ENCODE measurements at regions not wholly inside any gene's neighbourhood (a gene's known extent, or its start where the extent isn't known, plus 50 kb on each side); places are given as distances from the start of the nearest gene placed in this dataset.

DNA sequence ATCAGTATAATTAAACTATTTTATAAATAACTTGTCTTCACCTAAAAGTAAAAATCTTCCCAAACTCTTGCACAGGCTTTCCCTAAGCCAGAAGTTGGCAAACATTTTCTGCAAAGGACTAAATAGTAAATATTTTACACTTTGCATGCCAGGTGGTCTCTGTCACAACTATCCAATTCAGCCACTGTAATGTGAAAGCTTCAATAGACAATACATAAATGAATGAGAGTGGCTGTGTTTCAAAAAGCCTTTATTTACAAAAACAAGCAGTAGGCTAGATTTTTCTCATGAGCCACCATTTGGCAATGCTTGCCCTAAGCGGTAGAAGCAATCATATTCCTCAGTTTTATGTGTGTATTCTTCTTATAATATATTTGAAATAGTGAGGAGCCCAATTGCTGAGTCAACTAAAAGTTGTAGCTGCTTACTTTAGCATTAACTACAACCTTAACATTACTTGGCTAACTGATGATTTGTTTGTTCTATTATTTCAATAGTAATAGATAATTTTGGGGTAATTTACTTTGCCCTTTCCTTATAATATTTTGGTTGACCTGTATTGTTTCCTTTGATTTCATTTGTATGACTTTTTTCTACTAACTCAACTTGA is 236.0 kb upstream of the SYT1 start:
- Histone ChIP-seq H2AFZ (ENCODE audit: low read length) (no peak overlapping the region), H3K4me3 (ENCODE audit: low read length, poor library complexity, severe bottlenecking) (no peak overlapping the region), H3K4me2 (ENCODE audit: low read depth, low read length, poor library complexity, severe bottlenecking) (no peak overlapping the region), H3K9ac (ENCODE audit: low read depth, low read length, poor library complexity, severe bottlenecking) (no peak overlapping the region), H4K20me1 (ENCODE audit: insufficient read depth, low read length, poor library complexity, severe bottlenecking) (no peaks in the 10 kb centered on the region), H3K9me3 (ENCODE audit: insufficient read depth, low read depth, low read length) (no peaks in the 10 kb centered on the region), H3K4me1 (ENCODE audit: insufficient read depth, low read length, poor library complexity, severe bottlenecking) (no peaks in the 10 kb centered on the region), H3K9me2 (replicated peaks; ENCODE audit: low read depth, low read length) (no peaks in the 10 kb centered on the region), H3K27me3 (ENCODE audit: insufficient read depth, low read length, poor library complexity, severe bottlenecking) (no peaks in the 10 kb centered on the region), H3F3A (ENCODE audit: low read depth) (no peaks in the 10 kb centered on the region), H3K36me3 (ENCODE audit: insufficient read depth, low read length) (no peaks in the 10 kb centered on the region), H3K79me2 (ENCODE audit: insufficient read depth, low read length) (no peaks in the 10 kb centered on the region)
- TF ChIP-seq, protein P1, sequence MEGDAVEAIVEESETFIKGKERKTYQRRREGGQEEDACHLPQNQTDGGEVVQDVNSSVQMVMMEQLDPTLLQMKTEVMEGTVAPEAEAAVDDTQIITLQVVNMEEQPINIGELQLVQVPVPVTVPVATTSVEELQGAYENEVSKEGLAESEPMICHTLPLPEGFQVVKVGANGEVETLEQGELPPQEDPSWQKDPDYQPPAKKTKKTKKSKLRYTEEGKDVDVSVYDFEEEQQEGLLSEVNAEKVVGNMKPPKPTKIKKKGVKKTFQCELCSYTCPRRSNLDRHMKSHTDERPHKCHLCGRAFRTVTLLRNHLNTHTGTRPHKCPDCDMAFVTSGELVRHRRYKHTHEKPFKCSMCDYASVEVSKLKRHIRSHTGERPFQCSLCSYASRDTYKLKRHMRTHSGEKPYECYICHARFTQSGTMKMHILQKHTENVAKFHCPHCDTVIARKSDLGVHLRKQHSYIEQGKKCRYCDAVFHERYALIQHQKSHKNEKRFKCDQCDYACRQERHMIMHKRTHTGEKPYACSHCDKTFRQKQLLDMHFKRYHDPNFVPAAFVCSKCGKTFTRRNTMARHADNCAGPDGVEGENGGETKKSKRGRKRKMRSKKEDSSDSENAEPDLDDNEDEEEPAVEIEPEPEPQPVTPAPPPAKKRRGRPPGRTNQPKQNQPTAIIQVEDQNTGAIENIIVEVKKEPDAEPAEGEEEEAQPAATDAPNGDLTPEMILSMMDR (conservative IDR thresholded peaks at IDR 0.05; ENCODE audit: low read length), result no peak
- no peak for TF ChIP-seq EZH2phosphoT487 (IDR thresholded peaks at IDR 0.05; ENCODE audit: borderline replicate concordance)

DNA sequence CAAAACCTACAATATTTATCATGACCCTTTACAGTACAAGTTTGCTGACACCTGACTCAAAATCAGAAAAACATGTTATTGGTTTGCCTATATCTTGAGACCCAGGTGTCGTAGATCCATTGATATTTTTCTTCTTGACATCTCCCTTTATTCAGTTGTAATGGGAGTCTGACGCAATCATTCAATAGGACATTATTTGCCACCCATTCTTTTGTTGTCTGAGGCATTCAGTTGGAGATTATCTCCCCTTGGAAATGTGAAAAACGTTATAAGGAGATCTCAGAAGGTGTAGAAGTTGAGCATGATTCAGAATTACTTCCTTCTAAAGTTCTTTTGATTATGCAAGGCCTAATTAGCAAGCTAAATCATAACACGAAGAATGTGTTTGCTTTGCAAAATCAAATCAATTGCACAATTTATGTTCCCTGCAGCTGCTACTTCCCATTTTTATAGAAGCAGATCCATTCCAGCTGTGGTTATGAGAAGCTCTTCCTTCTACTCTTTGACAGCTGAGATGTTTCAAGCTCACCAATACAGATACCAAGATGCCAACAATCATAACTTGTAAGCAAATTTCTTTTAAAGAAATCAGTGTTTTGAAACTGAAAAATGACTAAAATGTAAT is 228.2 kb upstream of the SYT1 start:
- Histone ChIP-seq H3K4me2 (ENCODE audit: low read depth, low read length, poor library complexity, severe bottlenecking) (no peak overlapping the region), H3K27me3 (ENCODE audit: insufficient read depth, low read length, poor library complexity, severe bottlenecking) (no peaks in the 10 kb centered on the region), H3K79me2 (ENCODE audit: insufficient read depth, low read length) (no peaks in the 10 kb centered on the region), H3K4me1 (ENCODE audit: insufficient read depth, low read length, poor library complexity, severe bottlenecking) (no peaks in the 10 kb centered on the region), H4K20me1 (ENCODE audit: insufficient read depth, low read length, poor library complexity, severe bottlenecking) (no peaks in the 10 kb centered on the region), H3K36me3 (ENCODE audit: insufficient read depth, low read length) (no peaks in the 10 kb centered on the region), H3K4me3 (ENCODE audit: low read length, poor library complexity, severe bottlenecking) (no peak overlapping the region), H3K9ac (ENCODE audit: low read depth, low read length, poor library complexity, severe bottlenecking) (no peak overlapping the region), H3F3A (ENCODE audit: low read depth) (no peaks in the 10 kb centered on the region), H2AFZ (ENCODE audit: low read length) (no peak overlapping the region), H3K9me3 (ENCODE audit: insufficient read depth, low read depth, low read length) (no peaks in the 10 kb centered on the region), H3K9me2 (replicated peaks; ENCODE audit: low read depth, low read length) (no peaks in the 10 kb centered on the region)
- no peak for TF ChIP-seq EZH2phosphoT487 (IDR thresholded peaks at IDR 0.05; ENCODE audit: borderline replicate concordance)
- TF ChIP-seq, protein P1 (conservative IDR thresholded peaks at IDR 0.05; ENCODE audit: low read length), result no peak

DNA sequence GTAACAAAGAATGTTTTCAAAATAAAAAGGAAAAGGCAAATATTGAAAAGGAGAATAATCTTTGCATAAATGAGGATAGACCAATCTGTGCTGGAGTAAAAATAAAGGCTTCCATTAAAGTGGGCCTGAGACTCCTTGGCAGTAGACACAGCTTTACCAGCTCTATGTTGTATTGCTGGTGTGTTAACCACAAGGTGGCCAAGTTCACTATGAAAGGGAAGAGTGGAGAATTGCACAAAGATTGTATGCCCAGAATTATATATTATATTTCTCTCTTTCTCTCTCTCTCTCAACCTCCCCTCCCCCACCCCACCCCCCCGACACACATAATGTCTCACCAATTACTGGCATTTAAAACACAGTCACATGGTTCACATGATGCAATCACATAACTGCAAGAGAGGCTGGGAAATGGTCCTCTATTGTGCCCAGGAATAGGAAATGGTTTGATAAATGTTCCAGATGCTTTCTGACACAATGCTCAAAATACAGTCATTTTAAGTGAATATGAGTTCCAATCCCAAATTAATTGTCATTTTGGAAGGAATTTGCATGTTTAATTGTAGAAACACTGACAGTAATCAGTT is 222.6 kb upstream of the SYT1 start:
- H3K4me1 ChIP-seq (ENCODE audit: insufficient read depth, low read length, poor library complexity, severe bottlenecking), result no peaks in the 10 kb centered on the region
- H3K9me3 ChIP-seq (ENCODE audit: insufficient read depth, low read depth, low read length), result no peaks in the 10 kb centered on the region
- no peak overlapping the region for H3K9ac ChIP-seq (ENCODE audit: low read depth, low read length, poor library complexity, severe bottlenecking)
- no peak overlapping the region for H3K4me2 ChIP-seq (ENCODE audit: low read depth, low read length, poor library complexity, severe bottlenecking)
- H3F3A ChIP-seq (ENCODE audit: low read depth), result no peaks in the 10 kb centered on the region
- TF ChIP-seq EZH2phosphoT487 (IDR thresholded peaks at IDR 0.05; ENCODE audit: borderline replicate concordance), result no peak
- TF ChIP-seq, protein P1 (conservative IDR thresholded peaks at IDR 0.05; ENCODE audit: low read length), result no peak
- no peak overlapping the region for H3K4me3 ChIP-seq (ENCODE audit: low read length, poor library complexity, severe bottlenecking)
- no peak overlapping the region for H2AFZ ChIP-seq (ENCODE audit: low read length)
- no peaks in the 10 kb centered on the region for H3K27me3 ChIP-seq (ENCODE audit: insufficient read depth, low read length, poor library complexity, severe bottlenecking)
- H3K79me2 ChIP-seq (ENCODE audit: insufficient read depth, low read length), result no peaks in the 10 kb centered on the region
- H3K9me2 ChIP-seq (replicated peaks; ENCODE audit: low read depth, low read length), result no peaks in the 10 kb centered on the region
- H4K20me1 ChIP-seq (ENCODE audit: insufficient read depth, low read length, poor library complexity, severe bottlenecking), result no peaks in the 10 kb centered on the region
- H3K36me3 ChIP-seq (ENCODE audit: insufficient read depth, low read length), result no peaks in the 10 kb centered on the region

Measured in Loucy (cell line).